ENCODE measurements at regions not wholly inside any gene's neighbourhood (a gene's known extent, or its start where the extent isn't known, plus 50 kb on each side); places are given as distances from the start of the nearest gene placed in this dataset.

DNA sequence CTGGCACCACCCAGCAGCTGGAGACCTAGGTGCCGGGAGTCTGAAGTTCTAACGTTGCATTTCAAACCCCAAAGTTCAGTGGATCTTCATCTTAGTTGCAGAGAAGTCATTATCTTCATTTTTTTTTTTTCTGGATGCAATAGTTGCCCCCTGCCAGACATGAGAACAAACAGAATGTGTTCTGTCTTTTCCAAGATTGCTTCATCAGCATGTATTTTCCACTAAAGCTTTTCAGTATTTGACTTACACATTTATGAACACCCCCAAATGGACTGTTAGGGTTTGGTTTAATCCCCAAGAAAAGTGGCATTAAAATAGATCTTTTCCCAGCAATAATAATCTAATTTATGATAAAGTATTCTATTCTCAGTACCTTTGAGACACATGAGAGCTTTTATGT lies 135.2 kb upstream of the OSMR start:
- CTCF ChIA-PET: interaction anchor here (1.3 kb wide), 1 partner anchor 25 kb away, joined by 3 read pairs; no protein-coding TSS in a partner anchor
- Histone ChIP-seq H3K27me3 (ENCODE audit: control insufficient read depth, insufficient read depth, low read length) (no peaks in the 10 kb centered on the region; the same call in 1 of the 2 replicates), H3K36me3 (ENCODE audit: control insufficient read depth, insufficient read depth, low read length) (no peaks in the 10 kb centered on the region), H3K4me3 (ENCODE audit: low read depth, low read length) (no peak overlapping the region)
- POLR2A ChIA-PET: no interaction called here
- TF ChIP-seq, protein P1, sequence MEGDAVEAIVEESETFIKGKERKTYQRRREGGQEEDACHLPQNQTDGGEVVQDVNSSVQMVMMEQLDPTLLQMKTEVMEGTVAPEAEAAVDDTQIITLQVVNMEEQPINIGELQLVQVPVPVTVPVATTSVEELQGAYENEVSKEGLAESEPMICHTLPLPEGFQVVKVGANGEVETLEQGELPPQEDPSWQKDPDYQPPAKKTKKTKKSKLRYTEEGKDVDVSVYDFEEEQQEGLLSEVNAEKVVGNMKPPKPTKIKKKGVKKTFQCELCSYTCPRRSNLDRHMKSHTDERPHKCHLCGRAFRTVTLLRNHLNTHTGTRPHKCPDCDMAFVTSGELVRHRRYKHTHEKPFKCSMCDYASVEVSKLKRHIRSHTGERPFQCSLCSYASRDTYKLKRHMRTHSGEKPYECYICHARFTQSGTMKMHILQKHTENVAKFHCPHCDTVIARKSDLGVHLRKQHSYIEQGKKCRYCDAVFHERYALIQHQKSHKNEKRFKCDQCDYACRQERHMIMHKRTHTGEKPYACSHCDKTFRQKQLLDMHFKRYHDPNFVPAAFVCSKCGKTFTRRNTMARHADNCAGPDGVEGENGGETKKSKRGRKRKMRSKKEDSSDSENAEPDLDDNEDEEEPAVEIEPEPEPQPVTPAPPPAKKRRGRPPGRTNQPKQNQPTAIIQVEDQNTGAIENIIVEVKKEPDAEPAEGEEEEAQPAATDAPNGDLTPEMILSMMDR (IDR thresholded peaks at IDR 0.05; ENCODE audit: insufficient read depth, low read depth, low read length): no peak
- no peak for DNase-seq (ENCODE audit: low read depth)

DNA sequence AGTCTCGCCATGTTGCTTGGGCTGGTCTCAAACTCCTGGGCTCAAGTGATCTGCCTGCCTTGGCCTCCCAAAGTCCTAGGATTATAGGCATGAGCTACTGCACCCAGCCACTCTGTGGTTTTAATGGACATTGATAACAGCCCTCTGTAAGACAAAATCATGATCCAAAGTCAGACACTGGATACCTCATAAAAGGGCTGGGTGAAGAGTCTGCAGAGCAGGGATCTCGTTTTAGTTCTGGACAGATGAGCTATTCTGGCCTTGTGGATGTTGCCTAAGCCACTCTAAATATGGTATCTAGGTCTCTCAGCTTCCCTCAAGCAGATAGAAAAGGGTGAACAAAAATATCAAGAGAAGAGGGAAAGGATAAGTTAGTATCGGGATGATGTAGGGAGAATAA lies 133.4 kb upstream of the OSMR start:
- no peak overlapping the region for H3K4me3 ChIP-seq (ENCODE audit: low read depth, low read length)
- TF ChIP-seq, protein P1 (IDR thresholded peaks at IDR 0.05; ENCODE audit: insufficient read depth, low read depth, low read length): no peak
- ChIA-PET POLR2A (no interaction called here), CTCF (interaction anchor here (1.8 kb wide), 1 partner anchor 42 kb away, joined by 4 read pairs; no protein-coding TSS in a partner anchor)
- H3K27me3 ChIP-seq (ENCODE audit: control insufficient read depth, insufficient read depth, low read length): no peaks in the 10 kb centered on the region; the same call in 1 of the 2 replicates
- H3K36me3 ChIP-seq (ENCODE audit: control insufficient read depth, insufficient read depth, low read length): no peaks in the 10 kb centered on the region
- no peak for DNase-seq (ENCODE audit: low read depth)

DNA sequence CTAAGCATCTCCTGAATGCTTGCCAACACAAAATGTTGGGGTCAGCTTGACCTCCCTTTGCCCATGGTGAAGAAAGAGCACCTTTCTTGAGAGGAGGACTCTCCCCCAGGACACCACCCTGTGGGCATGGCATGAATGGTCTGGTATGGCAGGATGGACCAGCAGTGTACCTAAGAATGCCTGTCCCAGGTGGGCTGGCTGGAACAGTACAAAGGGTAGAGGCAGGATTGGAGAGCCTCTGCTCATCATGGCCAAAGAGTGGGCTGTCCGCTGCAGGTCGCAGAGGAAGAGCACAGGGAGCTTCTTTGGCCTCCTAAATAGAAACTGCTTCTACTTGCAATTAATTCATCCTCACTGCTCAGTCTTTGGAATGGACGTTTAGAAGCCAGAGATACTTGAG lies 131.6 kb upstream of the OSMR start:
- H3K27me3 ChIP-seq (ENCODE audit: control insufficient read depth, insufficient read depth, low read length): no peaks in the 10 kb centered on the region; the same call in 1 of the 2 replicates
- H3K4me3 ChIP-seq (ENCODE audit: low read depth, low read length): no peak overlapping the region
- ChIA-PET POLR2A (no interaction called here), CTCF (no interaction called here)
- no peak for DNase-seq (ENCODE audit: low read depth)
- H3K36me3 ChIP-seq (ENCODE audit: control insufficient read depth, insufficient read depth, low read length): no peaks in the 10 kb centered on the region
- TF ChIP-seq, protein P1 (IDR thresholded peaks at IDR 0.05; ENCODE audit: insufficient read depth, low read depth, low read length): no peak

DNA sequence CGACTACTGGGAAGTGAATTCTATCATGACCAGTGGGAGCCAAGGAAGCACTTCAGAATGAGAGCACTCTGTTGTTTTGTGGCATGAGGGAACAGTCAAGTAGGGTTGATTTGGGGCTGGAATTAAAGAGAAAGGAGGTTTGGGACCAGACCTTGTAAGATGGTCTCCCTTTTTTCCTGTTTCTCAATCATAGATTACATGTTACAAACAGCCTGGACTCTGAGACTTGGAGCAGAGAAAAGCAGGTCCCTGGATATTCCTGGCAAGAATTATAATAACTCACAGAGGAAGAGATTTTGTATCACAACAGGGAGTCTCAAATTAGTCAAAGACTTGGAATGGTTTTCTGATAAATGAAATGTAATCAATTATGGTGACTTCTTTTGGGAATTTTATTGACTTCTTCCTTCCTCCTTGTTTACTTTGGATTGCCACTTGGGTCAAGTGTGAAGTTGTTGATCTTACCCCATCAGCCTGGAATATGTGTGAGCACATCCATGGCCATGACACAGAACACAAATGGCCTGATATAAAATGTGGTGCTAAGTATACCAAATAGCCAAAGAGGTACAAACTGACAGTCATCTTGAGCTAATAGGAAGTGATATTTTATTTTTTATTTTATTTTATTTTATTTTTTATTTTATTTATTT lies 131.0 kb upstream of the OSMR start:
- TF ChIP-seq, protein P1 (IDR thresholded peaks at IDR 0.05; ENCODE audit: insufficient read depth, low read depth, low read length): no peak
- Histone ChIP-seq H3K36me3 (ENCODE audit: control insufficient read depth, insufficient read depth, low read length) (no peaks in the 10 kb centered on the region), H3K27me3 (ENCODE audit: control insufficient read depth, insufficient read depth, low read length) (no peaks in the 10 kb centered on the region; the same call in 1 of the 2 replicates), H3K4me3 (ENCODE audit: low read depth, low read length) (no peak overlapping the region)
- no peak for DNase-seq (ENCODE audit: low read depth)
- ChIA-PET CTCF (interaction anchor here (0.6 kb wide), 2 partner anchors 68 to 259 kb away, joined by 3 read pairs; no protein-coding TSS in a partner anchor), POLR2A (no interaction called here)

DNA sequence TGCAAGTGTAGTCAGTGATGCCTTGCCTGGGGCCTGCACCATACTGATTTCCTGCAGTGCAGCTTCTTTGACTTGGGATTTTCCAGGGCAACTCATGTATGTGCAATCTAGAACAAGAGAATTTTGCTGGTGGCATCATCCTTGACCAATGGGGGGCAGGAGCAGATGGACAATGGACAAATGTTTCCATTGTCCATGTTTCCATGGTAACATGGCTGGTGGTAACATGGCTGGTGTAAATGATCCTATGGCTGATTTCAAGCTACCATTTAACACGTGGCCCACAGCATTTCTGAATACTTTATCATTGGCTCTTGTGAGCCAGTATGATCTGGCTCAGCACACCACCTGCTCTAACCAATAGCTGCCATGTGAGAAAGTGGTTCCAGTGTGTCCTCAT lies 130.1 kb upstream of the OSMR start:
- DNase-seq (ENCODE audit: low read depth): no peak
- CTCF ChIA-PET: interaction anchor here (0.6 to 1.0 kb wide), 2 partner anchors 68 to 274 kb away, joined by 3 to 4 read pairs; no protein-coding TSS in a partner anchor
- Histone ChIP-seq H3K36me3 (ENCODE audit: control insufficient read depth, insufficient read depth, low read length) (no peaks in the 10 kb centered on the region), H3K4me3 (ENCODE audit: low read depth, low read length) (no peak overlapping the region), H3K27me3 (ENCODE audit: control insufficient read depth, insufficient read depth, low read length) (no peaks in the 10 kb centered on the region; the same call in 1 of the 2 replicates)
- POLR2A ChIA-PET: interaction anchor here (0.6 kb wide), 1 partner anchor 15 kb away, joined by 3 read pairs; no protein-coding TSS in a partner anchor
- TF ChIP-seq, protein P1 (IDR thresholded peaks at IDR 0.05; ENCODE audit: insufficient read depth, low read depth, low read length): no peak

Measured in BJ (cell line).